ENCODE measurements at regions not wholly inside any gene's neighbourhood (a gene's known extent, or its start where the extent isn't known, plus 50 kb on each side); places are given as distances from the start of the nearest gene placed in this dataset.

DNA sequence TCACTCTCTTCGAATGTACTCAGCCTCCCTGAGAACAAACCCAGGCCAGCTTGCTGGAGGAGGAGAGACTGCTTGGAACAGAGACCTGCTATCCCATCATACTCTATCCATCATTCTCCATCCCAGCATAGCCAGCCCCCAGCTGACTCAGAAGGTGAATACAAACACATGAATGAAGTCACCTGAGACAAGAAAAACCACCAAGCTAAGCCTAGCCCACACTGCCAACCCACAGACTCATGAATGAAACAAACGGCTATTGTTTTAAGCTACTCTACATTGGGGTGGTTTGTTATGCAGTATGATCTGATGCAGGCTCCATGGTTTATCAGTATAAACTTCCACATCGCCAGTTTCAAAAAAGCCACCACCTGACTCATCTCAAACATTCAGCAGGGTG lies 395.6 kb downstream of the SETD4 start:
- intact Hi-C loops (cut with micrococcal nuclease), result no loop called here
- ATAC-seq (peak; percentile 30), DNase-seq (peak; percentile 11)
- Mint-ChIP-seq H3K27me3 (peaks cover 2% of the 10 kb centered on the region), H3K4me1 (ENCODE audit: low read depth) (no peaks in the 10 kb centered on the region), H3K4me3 (no peak overlapping the region), H3K36me3 (ENCODE audit: low read depth) (no peaks in the 10 kb centered on the region), H3K27ac (no peak overlapping the region), H3K9me3 (no peaks in the 10 kb centered on the region)
- CTCF ChIA-PET, result no interaction called here
- POLR2A ChIA-PET, result interaction anchor here (1.0 kb wide), 1 partner anchor 68 kb away, joined by 4 read pairs; no protein-coding TSS in a partner anchor
- TF ChIP-seq, protein P1, sequence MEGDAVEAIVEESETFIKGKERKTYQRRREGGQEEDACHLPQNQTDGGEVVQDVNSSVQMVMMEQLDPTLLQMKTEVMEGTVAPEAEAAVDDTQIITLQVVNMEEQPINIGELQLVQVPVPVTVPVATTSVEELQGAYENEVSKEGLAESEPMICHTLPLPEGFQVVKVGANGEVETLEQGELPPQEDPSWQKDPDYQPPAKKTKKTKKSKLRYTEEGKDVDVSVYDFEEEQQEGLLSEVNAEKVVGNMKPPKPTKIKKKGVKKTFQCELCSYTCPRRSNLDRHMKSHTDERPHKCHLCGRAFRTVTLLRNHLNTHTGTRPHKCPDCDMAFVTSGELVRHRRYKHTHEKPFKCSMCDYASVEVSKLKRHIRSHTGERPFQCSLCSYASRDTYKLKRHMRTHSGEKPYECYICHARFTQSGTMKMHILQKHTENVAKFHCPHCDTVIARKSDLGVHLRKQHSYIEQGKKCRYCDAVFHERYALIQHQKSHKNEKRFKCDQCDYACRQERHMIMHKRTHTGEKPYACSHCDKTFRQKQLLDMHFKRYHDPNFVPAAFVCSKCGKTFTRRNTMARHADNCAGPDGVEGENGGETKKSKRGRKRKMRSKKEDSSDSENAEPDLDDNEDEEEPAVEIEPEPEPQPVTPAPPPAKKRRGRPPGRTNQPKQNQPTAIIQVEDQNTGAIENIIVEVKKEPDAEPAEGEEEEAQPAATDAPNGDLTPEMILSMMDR (IDR thresholded peaks at IDR 0.05), result no peak

DNA sequence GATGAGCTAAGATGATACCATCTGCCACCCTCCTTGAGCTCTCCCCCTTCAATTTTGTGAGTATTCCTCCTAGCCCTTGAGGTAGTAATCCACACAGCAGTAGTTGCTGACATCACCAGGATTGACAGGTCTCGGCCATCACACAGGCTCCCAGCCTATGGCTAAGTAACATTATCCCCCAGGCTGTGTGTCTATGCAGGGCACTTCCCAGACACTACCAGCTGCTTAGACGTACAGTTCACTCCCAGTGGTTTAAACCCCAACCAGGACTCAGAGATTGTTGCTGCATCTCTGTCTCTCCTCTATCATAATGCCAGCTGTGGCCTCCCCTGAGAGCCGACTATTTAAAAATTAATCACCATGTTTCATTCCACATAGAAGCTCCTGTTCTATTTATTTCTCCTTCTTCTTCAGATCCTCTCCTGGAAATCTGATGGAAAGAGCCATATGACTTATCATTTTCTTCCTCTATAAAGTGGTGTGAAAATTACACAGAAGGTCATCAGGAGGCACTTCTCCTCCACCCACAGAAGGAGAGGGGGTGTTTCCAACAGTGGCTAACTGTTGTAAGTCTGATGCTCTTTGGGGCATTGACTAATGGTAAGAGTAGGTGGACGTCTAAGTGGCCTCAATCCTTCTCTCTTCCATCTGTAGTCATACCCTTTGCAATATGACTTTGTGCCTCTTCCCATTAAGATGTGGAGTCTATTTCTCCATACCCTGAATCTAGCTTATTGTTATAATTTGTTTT lies 396.3 kb downstream of the SETD4 start:
- ChIA-PET CTCF (no interaction called here), POLR2A (interaction anchor here (1.0 kb wide), 1 partner anchor 68 kb away, joined by 4 read pairs; no protein-coding TSS in a partner anchor)
- TF ChIP-seq, protein P1 (IDR thresholded peaks at IDR 0.05), result no peak
- intact Hi-C loops (cut with micrococcal nuclease), result no loop called here
- H3K4me1 Mint-ChIP-seq (ENCODE audit: low read depth), result no peaks in the 10 kb centered on the region
- H3K27me3 Mint-ChIP-seq, result peaks cover 2% of the 10 kb centered on the region
- DNase-seq (no peak), ATAC-seq (no peak)
- H3K4me3 Mint-ChIP-seq, result no peak overlapping the region
- no peaks in the 10 kb centered on the region for H3K36me3 Mint-ChIP-seq (ENCODE audit: low read depth)
- no peaks in the 10 kb centered on the region for H3K9me3 Mint-ChIP-seq
- H3K27ac Mint-ChIP-seq, result no peak overlapping the region

DNA sequence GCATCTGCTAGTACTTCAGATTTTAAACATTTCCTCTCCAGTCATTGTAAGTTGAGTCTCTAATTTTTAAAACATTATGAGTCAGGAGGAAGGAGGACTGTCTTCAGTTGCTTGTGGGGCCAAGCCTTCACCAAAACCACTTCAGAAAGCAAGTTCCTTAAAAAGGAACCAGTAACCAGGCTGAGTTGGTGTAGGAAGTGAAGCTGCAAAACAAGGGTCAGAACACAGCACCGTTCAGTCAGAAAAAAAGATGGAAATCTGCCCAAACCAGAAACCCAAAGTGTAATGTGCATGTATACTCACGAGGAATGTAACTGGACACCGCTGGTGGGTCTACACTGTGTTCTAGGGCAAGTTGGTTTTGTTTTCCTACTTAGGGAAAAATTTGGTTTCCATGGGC lies 402.1 kb downstream of the SETD4 start:
- CTCF ChIA-PET, result interaction anchor here (1.0 kb wide), 1 partner anchor 15 kb away, joined by 4 read pairs; no protein-coding TSS in a partner anchor
- intact Hi-C loops (cut with micrococcal nuclease), result no loop called here
- H3K27me3 Mint-ChIP-seq, result no peaks in the 10 kb centered on the region

DNA sequence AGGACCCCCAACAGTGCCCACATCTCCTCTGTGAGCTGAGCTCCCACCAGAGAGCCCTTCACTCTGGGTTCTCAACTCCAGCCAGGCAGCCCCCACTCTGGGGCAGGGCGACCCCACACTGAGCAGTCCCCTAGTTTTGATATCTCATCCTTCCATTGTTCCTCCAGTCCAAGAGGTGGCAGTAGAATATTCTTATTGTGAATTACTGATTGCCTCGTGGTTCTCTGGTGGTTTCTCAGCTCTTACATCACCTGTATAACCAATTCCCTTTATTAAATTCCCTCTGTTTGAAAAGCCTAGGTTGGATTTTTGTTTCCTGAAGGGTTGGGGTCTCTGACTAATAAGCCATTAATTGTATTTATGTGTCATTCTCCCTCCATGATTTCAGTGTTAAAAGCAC lies 407.5 kb downstream of the SETD4 start:
- no peak for DNase-seq
- Mint-ChIP-seq H3K36me3 (ENCODE audit: low read depth) (no peaks in the 10 kb centered on the region), H3K27me3 (peaks cover 2% of the 10 kb centered on the region), H3K4me1 (ENCODE audit: low read depth) (peaks cover 2% of the 10 kb centered on the region), H3K9me3 (no peaks in the 10 kb centered on the region), H3K4me3 (no peak overlapping the region), H3K27ac (no peak overlapping the region)
- ChIA-PET CTCF (interaction anchor here (0.6 to 1.0 kb wide), 2 partner anchors 45 to 188 kb away, joined by 3 read pairs; no protein-coding TSS in a partner anchor), POLR2A (no interaction called here)
- intact Hi-C loops (cut with micrococcal nuclease), result no loop called here
- TF ChIP-seq, protein P1 (IDR thresholded peaks at IDR 0.05), result no peak
- ATAC-seq, result no peak

More for the DNA sequence above, 402.1 kb downstream of the SETD4 start:
- ATAC-seq, result no peak
- no peaks in the 10 kb centered on the region for H3K36me3 Mint-ChIP-seq (ENCODE audit: low read depth)
- TF ChIP-seq, protein P1 (IDR thresholded peaks at IDR 0.05), result no peak
- H3K27ac Mint-ChIP-seq, result no peak overlapping the region
- H3K4me3 Mint-ChIP-seq, result no peak overlapping the region
- H3K9me3 Mint-ChIP-seq, result no peaks in the 10 kb centered on the region
- POLR2A ChIA-PET, result no interaction called here
- peaks cover 6% of the 10 kb centered on the region for H3K4me1 Mint-ChIP-seq (ENCODE audit: low read depth)
- DNase-seq, result no peak

DNA sequence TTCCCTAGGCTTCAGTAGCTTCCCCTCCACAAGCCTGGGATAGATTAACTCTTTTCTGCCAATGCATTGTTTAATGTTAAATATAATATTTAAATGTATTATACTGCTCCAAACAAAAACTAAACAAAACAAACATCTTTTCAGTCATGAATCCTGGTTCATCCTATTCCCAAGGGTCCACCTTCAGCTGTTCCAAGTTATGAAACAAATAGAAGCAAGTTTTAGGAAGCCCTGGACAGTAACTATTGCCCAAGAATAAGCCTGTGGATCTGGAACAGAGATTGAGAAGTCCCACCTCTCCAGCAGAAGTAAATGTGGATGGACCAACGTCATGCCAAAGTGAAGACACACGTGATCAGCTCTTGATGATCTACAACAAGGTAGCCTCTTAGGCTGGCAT lies 408.1 kb downstream of the SETD4 start:
- no peak for ATAC-seq
- intact Hi-C loops (cut with micrococcal nuclease), result no loop called here
- peaks cover 4% of the 10 kb centered on the region for H3K27me3 Mint-ChIP-seq
- no peak overlapping the region for H3K4me3 Mint-ChIP-seq
- DNase-seq, result no peak
- ChIA-PET POLR2A (no interaction called here), CTCF (no interaction called here)
- no peaks in the 10 kb centered on the region for H3K36me3 Mint-ChIP-seq (ENCODE audit: low read depth)
- no peaks in the 10 kb centered on the region for H3K4me1 Mint-ChIP-seq (ENCODE audit: low read depth)
- H3K9me3 Mint-ChIP-seq, result no peaks in the 10 kb centered on the region
- TF ChIP-seq, protein P1 (IDR thresholded peaks at IDR 0.05), result no peak
- H3K27ac Mint-ChIP-seq, result no peak overlapping the region

Measured in activated CD8-positive, alpha-beta T cell treated with anti-CD3 and anti-CD28 coated beads for 36 hours (primary cell).